SK-MEL-5 (cell line): ENCODE measurements at regions not wholly inside any gene's neighbourhood (a gene's known extent, or its start where the extent isn't known, plus 50 kb on each side); places are given as distances from the start of the nearest gene placed in this dataset.

Experiments used
- DNase-seq: peaks from one replicate; pipeline ENCODE4 v3.0.0-alpha.2; 2016; ENCODE audit warnings: low read depth, low spot score
- in situ Hi-C: cut with HindIII; loops from 2 replicates; pipeline ENCODE4 v1.10.0; 2016; ENCODE audit warnings: low sequenced_read_pairs, high pct_unique_total_duplicates, low pct_unique_long_range_greater_than_20kb

DNA sequence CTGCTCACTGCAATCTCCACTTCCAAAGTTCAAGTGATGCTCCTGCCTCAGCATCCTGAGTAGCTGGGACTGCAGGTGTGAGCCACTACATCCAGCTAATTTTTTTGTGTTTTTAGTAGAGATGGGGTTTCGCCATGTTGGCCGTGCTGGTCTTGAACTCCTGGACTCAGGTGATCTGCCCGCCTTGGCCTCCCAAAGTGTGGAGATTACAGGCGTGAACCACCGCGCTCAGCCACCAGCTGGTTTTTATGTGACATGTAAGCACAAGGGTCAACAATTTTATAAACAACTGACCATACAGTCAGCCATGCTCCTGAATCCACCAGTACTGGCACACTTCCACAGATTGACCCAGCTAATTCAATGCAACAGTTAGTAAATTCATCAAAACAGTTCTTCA lies 526.3 kb upstream of the LRRC4C start:
- in situ Hi-C loops: no loop called here
- no peak for DNase-seq

DNA sequence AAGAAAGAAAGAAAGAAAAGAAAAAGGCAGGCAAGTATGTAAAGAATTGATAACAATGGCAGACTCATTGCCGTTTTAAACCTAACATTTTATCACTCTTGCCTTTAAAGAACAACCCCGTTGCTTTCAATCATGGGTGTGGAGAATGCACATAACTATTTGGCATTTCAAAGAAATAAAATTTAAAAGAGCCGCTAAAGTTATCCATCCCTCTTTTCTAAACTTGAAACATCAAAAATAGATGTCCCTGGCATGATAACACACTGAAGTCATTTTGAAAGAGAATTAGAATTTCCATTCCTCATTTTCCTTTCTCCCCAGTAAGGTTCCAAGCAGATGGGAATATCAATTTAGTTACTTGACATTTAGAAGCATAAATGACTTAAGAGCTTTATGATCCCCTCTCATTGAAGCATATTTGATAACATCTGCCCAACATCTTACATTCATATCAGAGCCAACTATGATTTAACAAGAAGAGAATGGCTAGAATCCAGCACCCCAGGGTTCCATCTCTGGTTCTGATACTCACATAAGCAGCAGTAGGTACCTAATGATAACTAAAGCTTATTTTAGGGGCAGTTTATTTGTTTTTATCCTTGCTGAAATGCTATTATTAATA lies 529.6 kb upstream of the LRRC4C start:
- in situ Hi-C loops: no loop called here
- DNase-seq: no peak

DNA sequence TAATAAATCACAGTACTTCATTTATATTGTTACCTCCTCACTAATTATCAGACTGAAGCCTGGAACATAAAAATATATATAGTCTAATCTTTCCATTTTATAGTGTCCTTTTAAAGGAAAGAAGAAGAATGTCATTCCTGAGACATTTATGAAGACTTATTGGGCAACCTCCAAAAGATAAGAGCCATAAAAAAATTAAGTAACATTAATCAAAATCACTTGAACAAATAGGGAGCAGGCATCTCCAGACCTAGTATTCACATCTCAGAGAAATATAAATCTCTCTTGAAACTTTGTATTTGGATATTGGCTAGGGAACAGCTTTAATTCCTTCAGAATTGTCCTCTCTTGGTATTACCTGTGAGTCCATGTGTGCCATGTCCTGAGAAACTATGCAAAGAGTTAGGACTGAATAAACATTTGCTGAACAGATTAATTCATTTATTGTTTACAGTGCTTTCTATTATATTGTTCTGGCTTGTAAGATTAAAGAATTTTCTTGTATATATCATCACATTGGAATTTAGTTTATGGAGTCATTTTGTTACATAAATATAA lies 530.5 kb upstream of the LRRC4C start:
- no peak for DNase-seq
- in situ Hi-C loops: no loop called here

DNA sequence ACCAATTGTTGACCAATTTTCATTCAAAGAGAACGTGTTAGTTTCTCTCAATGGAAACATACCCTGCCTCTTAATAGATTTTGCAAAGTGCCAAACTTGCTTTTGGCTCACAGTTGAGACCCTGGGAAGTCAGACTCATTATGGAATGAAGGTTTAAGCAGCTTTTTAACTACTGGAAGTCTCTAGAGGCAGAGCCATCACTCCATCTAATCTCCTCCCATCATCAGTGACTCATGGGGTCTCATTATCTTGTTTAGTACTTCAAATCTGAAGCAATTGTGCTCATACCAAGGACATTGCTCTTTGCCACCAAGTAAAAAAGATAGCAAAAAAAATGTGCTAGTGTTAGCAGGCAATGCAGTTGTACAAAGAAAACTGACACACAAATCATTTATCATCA lies 537.1 kb upstream of the LRRC4C start:
- in situ Hi-C loops: no loop called here
- no peak for DNase-seq

DNA sequence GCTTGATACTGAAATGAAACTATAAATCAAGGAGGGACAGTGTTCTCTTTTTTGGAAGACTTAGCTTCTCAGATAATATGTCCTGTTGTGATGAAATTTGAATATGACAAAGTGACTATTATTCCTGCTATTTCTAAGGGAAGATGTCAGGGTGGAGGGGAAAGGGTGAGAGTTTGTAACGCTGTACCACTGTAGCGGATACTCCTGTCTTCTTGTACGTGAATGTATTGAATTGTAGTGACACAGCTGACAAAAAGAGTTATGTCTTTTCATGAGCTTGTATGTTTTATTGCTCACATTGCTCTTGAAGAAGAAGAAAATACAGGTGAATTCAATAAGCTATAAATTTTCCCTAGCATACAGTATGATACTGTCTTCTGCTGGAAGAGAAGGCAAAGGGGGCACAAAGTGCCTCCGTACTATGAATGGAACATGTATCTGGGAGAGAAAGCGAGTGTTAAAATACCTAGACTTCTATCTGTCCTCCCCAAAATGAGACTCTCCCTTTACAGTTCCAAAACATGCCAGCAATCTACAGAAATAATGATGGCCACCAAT lies 538.5 kb upstream of the LRRC4C start:
- DNase-seq: no peak
- in situ Hi-C loops: no loop called here

DNA sequence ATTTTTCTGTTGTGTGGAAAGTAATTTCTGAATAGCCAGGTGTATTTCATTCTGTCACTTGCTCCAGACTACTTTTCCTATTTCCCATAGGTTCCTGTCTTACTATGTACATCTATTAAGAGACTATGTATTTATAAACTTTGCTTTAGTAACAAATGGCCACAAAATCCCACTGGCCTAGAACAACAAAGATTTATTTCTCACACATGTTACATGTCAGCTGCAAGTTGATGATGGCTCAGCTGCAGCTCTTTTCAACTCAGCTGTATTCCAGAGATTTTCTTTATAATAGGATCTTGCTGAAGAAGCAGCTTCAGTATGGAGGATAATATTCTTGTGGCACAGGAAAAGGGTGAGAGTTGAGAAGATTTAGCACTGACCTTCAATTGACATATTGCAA lies 539.6 kb upstream of the LRRC4C start:
- in situ Hi-C loops: no loop called here
- no peak for DNase-seq

DNA sequence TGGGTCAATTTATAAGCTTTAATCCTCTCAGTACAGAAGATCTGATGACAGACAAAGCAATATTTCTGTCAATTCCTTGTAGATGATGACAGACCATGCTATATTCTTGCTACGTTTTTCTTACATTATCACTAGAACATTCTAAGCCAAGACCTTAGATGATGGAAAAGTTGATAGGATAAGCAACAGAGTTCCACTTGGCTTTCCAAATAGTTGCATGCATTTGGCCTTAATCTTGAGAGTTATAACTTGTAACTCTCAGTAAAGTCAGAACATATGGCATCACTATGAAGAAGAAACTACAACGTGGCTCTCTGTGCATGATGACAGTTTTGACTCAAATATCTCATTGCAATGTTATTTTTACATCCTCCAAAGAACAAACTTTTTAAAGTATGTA lies 544.3 kb upstream of the LRRC4C start:
- in situ Hi-C loops: no loop called here
- no peak for DNase-seq

DNA sequence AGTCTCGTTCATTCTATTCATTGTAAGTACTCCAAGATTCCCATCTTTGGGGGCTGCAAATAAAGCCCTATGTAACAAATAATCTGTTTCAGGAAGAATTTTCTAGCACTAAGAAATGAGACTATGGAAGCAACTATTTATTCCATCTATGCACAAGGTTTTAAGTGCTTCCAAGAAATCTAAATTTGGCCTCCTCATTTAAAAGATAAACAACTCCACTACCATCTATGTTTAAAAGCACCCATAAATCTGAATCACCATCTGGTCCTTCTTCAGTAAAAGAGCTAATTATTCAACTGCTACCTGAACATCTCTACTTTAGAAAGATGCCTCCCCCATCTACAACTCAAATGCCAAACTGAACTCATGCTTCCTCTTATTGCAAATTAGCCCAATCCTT lies 547.3 kb upstream of the LRRC4C start:
- no peak for DNase-seq
- in situ Hi-C loops: no loop called here

DNA sequence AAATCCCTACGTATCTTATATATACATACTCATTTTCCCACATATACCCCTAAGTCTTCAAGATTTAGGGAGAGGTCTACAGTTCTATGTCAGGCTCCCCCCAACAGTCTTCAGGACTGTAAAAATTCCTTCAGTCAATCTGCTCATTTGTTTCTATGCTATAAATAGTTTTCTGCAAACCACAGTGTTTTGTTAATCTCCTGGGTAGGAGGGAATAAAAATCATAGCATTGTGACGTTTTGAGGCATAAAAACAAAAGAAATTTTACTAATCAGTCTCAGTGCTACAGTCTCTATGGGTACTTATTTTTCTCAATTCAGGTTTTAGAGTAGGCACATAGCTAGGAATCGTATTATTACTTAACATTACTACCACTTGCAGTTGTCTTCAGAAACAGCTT lies 552.8 kb upstream of the LRRC4C start:
- no peak for DNase-seq
- in situ Hi-C loops: no loop called here

DNA sequence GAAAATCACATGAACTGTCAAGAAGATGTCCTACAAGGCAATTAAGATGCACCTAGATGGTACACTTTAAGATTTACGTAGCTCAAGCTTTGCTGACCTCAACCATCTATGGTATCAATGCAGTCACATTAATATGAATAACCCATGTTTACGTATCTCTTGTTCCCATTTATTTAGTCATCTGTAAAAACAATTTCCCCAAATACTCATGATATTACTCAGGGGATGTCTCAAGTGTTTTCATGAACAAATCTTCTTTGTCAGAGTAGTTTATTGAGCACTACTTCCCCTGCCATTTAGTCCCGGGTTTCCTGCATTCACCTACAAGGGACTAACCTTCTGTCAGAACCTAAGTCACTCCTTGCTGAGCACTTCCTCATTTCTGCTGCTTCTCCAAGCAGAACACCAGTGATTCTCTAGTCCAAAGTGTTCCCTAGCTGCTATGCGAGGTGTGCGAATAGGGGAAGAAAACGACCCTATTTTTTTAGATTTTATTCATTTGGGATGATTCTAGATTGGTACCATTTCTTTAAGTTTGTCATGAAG lies 554.3 kb upstream of the LRRC4C start:
- in situ Hi-C loops: no loop called here
- no peak for DNase-seq

DNA sequence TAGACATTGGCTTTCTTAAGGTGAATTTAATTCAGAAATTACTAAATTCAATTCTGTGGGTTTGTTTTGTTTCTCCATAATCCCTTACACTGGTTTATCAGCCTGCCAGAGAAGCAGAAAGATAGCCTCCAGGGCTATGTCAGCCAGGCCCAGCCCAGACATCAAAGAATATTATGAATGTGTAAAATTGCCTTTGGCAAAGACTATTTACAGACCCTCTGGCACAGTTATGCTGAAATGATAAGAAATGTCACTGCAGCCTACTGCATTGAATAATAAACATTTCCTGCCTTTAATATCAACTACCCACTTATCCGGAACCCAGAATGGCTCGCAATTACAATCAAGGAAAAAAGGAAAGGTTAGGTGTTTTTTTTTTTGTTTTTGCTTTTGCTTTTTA lies 562.5 kb upstream of the LRRC4C start:
- no peak for DNase-seq
- in situ Hi-C loops: no loop called here

DNA sequence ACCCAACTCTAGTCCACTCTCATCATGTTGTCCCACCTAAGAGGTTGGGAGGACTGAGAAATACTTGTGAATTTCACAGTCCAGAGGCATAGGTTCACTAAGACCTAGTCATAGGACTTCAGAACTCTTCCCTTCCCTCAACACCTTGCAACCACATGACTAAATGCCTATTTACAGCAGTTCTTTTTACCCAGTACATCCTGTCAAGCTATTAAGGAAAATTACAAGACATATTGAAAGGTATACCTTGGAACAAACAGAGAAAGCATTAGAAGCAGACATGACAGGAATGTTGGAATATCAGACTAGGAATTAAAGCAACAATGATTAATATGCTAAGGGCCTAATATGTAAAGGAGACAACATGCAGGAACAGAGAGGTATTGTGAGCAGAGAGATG lies 563.8 kb upstream of the LRRC4C start:
- no peak for DNase-seq
- in situ Hi-C loops: no loop called here

DNA sequence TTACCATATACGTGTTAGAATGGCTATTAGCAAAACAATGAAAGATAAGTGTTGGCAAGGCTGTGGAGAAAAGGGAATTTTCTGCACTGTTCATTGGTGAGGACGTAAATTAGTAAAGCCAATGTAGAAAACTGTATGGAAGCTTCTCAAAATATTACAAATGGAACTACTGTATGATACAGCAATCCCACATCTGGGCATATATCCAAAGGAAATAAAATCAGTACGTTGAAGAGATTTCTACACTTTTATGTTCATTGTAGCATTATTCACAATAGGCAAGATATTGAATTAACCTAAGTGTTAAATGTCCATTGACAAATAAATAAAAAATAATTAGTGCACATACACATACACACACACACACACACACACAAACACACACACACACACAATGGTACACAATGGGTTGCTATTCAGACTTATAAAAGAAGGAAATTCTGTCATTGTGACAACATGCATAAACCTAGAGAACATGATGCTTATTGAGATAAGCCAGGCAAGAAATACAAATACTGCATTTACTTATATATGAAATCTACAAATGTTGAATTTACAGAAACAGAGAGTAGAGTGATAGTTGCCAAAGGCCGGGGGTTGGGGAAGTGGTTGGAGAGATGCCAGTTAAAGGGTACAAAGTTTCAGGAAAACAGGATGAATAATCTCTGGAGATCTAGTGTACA lies 565.8 kb upstream of the LRRC4C start:
- in situ Hi-C loops: no loop called here
- DNase-seq: no peak

DNA sequence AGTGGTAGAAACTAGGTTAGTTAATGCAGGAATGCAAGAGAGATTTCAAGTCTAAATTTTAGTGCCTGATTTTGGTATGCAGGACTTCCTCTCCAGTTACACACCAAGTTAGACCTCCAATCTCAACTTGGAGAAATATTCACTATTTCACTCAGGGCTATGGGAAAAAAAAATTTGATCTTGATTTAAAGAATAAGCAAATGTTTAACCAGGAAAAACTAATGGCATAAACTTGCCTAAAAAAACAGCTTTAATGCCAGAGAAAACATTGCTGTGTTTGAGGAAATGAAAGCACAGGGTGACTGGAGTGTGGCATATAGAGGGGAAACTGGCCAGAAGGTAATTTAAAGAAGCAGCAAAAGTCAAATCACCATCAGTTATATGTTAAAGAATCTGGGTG lies 575.4 kb upstream of the LRRC4C start:
- in situ Hi-C loops: no loop called here
- DNase-seq: no peak

DNA sequence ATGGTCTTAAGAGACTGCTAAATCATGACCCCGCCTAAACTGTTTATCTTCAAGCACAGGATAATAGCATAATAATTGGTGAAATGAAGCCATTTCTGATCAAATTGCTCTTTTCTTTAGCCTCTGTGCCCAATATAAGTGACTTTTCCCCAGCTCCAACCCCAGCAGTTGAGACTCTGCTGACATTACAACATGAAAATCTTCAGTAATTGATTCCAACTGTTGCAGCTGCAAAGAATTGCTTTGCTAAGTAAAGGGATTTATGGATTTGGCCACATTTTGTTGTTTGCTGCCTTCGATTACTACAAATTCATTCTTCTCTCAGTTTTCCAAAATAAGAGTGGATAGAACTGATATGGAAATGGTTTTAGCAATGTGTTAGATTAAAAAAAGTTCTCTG lies 576.7 kb upstream of the LRRC4C start:
- DNase-seq: no peak
- in situ Hi-C loops: no loop called here

DNA sequence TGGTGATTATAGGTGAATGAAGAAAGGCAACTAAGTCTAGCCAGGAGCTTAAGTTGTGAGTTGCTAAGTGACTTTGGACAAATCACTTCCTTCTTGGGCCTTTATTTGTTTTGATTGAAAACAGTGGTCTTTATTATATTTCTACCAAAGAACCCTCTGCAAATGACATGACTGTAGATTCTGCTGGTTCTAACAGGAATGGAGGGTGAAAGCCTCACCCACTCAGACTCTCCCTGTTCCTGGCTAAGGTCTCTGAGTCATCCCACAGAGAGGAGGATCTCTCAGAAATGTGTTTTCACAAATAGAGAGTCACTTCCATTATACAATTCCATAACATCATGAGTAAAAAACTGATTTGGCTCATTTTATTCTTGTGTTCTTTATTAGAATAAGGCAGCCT lies 583.9 kb upstream of the LRRC4C start:
- no peak for DNase-seq
- in situ Hi-C loops: no loop called here

DNA sequence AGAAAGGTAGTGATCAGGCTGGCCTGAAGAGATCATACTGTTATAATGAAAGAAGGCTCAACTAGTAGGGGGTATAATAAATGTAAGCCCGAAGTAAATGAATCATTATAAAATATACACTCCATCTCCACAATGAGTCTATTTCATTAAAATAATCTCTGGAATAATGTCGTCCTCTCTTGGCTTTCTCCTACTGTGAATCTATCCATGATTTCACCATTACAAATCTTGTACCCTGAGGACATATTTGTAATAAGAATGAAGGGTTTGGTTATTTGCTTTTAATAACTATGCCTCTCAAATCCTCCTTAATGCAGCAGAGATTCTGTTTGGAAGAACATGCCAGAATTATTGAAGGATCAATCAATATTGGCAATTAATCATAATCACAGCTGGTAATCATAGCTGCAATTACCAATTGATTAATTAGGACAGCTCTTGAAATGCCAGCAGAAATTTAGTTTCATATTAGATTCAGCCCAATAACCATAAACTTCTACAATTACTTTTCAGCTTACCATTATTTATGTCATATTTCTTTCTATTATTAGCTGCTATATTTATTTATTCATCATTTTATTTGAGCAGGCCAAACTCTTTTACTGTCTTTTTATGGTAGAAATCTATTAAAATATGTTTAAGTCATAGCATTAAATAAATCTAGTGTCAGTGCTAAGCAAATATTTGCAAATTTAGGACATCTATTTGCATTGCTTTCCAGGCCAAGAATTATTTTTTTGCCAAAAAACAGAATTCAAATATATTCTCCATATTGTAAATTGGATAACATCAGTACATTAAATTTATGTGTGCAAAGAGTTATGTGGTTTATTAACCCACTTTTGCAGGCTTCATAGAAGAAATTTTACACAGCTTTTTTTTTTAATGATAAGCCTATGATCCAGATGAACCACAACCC lies 588.4 kb upstream of the LRRC4C start:
- no peak for DNase-seq
- in situ Hi-C loops: no loop called here

DNA sequence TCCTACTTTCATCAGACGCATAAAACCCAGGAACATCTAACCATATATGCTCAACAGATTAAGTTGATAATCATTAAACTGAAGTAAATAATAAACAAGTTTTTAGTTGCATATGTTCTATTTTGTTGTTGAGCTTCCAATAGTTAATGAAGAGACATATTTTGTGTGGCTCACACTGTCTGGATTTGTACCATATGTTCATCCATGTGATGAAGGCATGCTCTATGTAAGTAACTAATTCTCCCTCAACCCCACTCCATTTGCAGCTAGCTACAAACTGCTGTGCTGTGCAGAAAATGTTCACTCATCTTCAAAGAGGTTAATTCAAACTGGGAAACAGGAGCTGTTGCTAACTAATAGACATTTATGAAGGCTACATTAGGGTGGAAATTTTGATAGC lies 589.7 kb upstream of the LRRC4C start:
- no peak for DNase-seq

More for the DNA sequence above, 589.7 kb upstream of the LRRC4C start:
- in situ Hi-C loops: no loop called here
